ENCODE measurements at regions not wholly inside any gene's neighbourhood (a gene's known extent, or its start where the extent isn't known, plus 50 kb on each side); places are given as distances from the start of the nearest gene placed in this dataset.

DNA sequence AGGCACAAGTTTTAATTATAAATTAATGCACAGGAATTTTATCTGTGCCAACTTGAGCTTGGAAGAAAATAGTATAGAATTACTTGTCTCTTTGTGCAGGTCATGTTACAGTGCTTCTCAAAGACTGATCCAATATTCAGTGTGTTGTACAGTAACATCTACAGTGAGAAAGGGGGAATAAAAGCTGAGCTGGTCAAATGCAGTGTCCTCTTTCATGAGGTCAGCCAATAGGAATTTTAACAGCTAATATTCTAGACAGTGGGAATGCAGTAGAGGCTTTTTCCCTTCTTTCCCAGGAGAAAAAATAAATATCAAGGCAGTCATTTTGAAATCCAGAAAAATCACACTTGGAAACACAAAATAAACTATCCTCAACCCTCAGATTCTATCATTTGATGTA lies 95.7 kb upstream of the ITGA1 start:
- Histone ChIP-seq H4K20me1 (replicated peaks in 1 of 2; ENCODE audit: control insufficient read depth in 1 of 2, insufficient read depth in 2 of 2, low read length in 2 of 2) (no peaks in the 10 kb centered on the region), H4K8ac (ENCODE audit: extremely low read depth, insufficient read depth, low read length) (no peak overlapping the region), H3K4me3 (ENCODE audit: extremely low read depth in 1 of 4, insufficient read depth in 2 of 4, low read depth in 3 of 4, low read length in 4 of 4) (no peak overlapping the region), H2BK12ac (ENCODE audit: low read depth, low read length) (no peak overlapping the region), H2BK5ac (ENCODE audit: low read depth, low read length) (no peak overlapping the region), H3K79me1 (ENCODE audit: low read depth, low read length) (no peaks in the 10 kb centered on the region), H3K4me2 (ENCODE audit: insufficient read depth in 1 of 2, low read depth in 2 of 2, low read length in 2 of 2) (no peak overlapping the region), H3K14ac (ENCODE audit: insufficient read length) (no peak overlapping the region), H2BK120ac (replicated peaks; ENCODE audit: low read depth, low read length) (no peak overlapping the region), H3K27me3 (replicated peaks in 1 of 4; ENCODE audit: control insufficient read depth in 3 of 4, extremely low read depth in 1 of 4, insufficient read depth in 3 of 4, low read length in 3 of 4) (no peaks in the 10 kb centered on the region), H4K5ac (ENCODE audit: insufficient read length, low read depth, low read length) (no peak overlapping the region), H3K4ac (replicated peaks; ENCODE audit: insufficient read length, low read depth, low read length) (no peak overlapping the region), H3K23me2 (ENCODE audit: low read depth, low read length) (no peaks in the 10 kb centered on the region; the same call in 1 of the 2 replicates), H3K18ac (ENCODE audit: extremely low read depth, low read length) (no peak overlapping the region), H2AFZ (ENCODE audit: low read length) (no peak overlapping the region), H2BK15ac (ENCODE audit: low read length) (no peak overlapping the region), H4K91ac (replicated peaks; ENCODE audit: insufficient read length, low read length) (no peak overlapping the region), H3K4me1 (replicated peaks in 1 of 4; ENCODE audit: control insufficient read depth in 3 of 4, insufficient read depth in 4 of 4, low read length in 3 of 4) (peaks cover 0 to 13% (median 3%) of the 10 kb centered on the region in 4 experiments; a peak in 2 of 7 replicates), H2AK5ac (ENCODE audit: low read depth, low read length) (no peak overlapping the region), H3K27ac (ENCODE audit: low read depth, low read length) (no peak overlapping the region), H2BK20ac (ENCODE audit: low read length) (no peak overlapping the region), H3K23ac (ENCODE audit: insufficient read length) (no peak overlapping the region), H3K56ac (replicated peaks; ENCODE audit: insufficient read length, low read depth, low read length) (no peak overlapping the region), H3K36me3 (ENCODE audit: control insufficient read depth in 2 of 4, insufficient read depth in 4 of 4, low read length in 3 of 4) (no peaks in the 10 kb centered on the region), H3K9me3 (ENCODE audit: insufficient read depth in 2 of 2, low read depth in 1 of 2, low read length in 1 of 2) (no peaks in the 10 kb centered on the region), H3K9ac (replicated peaks in 1 of 4; ENCODE audit: extremely low read depth in 1 of 4, low read depth in 3 of 4, low read length in 3 of 4) (no peak overlapping the region), H3K79me2 (ENCODE audit: control insufficient read depth in 1 of 2, insufficient read depth in 2 of 2, low read length in 2 of 2) (no peaks in the 10 kb centered on the region)
- FAIRE-seq (no peak), DNase-seq (ENCODE audit: low read depth in 1 of 2, low spot score in 2 of 2) (no peak)
- no peak for TF ChIP-seq SP2 (IDR thresholded peaks at IDR 0.05; ENCODE audit: low read length)
- TF ChIP-seq SIN3A (conservative IDR thresholded peaks at IDR 0.05 in 1 of 2, IDR thresholded peaks at IDR 0.05 in 1 of 2; ENCODE audit: low read depth in 1 of 2, low read length in 2 of 2), result no peak
- POLR2A ChIA-PET (ENCODE audit: partially characterized antibody), result no interaction called here
- CTCF ChIA-PET (ENCODE audit: partially characterized antibody), result interaction anchor here (0.6 to 3.4 kb wide), 10 partner anchors 11 to 298 kb away, joined by 3 to 15 read pairs (median 4); partner anchors contain the start of genes ITGA1 and PELO

Data from H1 (cell line).